ENCODE measurements at regions not wholly inside any gene's neighbourhood (a gene's known extent, or its start where the extent isn't known, plus 50 kb on each side); places are given as distances from the start of the nearest gene placed in this dataset.

DNA sequence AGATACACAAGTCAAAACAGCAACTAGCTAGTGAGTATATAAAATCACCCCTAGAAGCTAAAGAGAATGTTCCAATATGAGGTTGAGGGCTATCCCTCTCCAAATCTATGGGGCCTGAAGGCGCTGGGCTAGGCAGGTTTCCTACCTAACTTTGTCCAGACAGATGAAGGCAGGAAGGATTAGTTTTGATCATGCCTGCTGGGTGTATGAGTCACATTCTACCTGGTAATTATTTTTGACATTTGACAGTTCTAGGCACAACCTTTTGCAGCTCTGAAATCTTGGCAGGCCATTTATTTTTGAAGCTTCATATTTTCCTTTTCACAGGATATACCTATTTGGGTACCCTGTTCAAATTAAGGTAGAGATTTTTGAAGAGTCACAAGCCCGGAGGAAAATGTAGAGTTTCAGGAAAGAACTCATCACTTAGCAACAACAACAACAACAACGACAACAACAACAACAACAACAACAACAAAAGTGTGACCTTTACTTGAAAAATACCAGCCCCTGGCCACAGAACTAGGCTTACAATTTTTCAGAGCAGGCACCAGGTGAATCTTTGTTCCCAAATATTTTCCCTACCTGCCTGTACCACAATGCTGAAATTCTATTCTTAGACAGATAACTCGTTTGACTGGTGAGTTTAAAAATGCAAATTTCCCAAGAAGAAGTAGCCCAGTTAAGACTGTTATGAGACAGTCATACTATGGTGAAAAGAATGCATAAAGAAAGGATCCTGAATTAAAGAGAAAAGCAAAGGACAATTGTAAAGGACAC, 175.5 kb upstream of the TUT7 start:
- DNase-seq (ENCODE audit: low spot score), result no peak

DNA sequence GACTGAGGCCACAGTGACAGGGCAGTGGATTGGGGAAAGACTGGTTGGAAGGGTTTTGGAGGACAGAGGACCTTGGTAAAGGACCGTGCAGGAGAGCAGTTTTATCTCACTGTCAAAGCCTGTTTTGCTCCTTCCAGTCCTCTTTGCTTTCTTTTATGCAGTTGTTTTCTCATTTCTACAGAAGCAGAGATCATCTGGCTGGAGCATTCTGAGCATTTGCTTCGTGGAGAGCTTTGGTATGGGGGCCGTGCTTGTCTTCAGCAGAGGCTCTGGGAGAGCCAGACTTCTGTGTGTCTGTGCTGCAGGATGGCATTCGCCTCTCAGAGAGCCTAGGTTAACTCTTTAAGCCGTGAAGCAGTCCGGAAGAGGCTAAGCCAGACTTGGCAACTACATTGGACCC, 171.8 kb upstream of the TUT7 start:
- no peak for DNase-seq (ENCODE audit: low spot score)

DNA sequence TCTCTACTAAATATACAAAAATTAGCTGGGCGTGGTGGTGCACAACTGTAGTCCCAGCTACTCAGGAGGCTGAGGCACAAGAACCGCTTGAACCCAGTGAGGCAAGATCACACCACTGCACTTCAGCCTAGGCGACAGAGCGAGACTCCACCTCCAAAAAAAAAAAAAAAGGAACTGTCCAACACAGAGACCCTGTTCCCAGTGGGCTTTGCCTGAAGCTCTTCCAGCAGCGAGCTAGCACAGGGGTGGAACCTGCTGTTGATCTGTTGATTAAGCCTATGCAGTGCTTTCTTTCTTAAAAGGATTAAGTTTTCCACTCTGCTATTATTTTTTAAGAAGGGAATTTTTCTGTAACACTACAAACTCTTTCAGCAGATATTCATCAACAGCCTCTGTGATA, 171.0 kb upstream of the TUT7 start:
- DNase-seq (ENCODE audit: low spot score), result no peak

DNA sequence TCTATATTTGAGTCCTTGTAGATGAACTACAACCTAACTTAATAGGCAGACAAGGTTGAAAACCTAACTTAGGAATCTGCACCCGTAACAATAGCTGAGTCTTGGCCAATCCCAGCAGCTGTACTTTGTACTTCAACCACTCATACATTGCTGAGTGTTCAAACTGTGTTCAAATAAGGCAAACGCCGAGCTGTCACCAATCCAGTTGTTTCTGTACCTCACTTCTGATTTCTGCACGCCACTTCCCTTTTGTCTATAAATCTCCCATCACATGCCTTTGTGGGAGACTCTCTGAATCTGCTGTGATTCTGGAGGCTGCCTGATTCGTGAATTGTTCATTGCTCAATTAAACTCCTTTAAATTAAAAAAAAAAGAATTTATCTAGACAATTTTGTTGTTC, 167.8 kb upstream of the TUT7 start:
- DNase-seq (ENCODE audit: low spot score), result no peak

- no peak for DNase-seq (ENCODE audit: low spot score)
These were observed 167.1 kb upstream of the TUT7 start for GRCh38 chr9:86521322-86521721.

DNA sequence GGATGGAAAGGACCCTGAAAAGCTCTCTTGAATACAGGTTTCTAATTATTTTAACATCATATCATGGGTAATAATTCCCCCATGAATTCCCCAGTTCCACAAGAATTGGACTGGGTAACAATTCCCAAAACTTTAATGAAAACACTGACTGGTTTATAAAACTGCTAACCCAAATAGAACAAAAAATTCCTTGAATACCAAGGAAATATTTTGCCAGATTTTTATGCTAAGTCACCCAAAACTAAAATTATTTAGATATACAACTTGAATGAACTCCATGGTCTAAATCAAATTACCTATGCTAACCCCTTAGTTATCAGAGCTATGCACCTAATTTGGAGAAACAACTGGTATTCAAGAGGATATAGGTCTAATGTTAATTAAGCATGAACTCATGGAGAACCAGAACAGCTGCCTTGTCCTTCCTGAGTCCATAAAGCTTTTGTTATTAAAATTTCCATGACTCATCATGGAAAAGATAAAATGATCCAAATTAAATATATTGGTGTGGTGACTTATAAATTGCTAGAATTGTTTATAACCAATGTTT, 164.9 kb upstream of the TUT7 start:
- no peak for DNase-seq (ENCODE audit: low spot score)

DNA sequence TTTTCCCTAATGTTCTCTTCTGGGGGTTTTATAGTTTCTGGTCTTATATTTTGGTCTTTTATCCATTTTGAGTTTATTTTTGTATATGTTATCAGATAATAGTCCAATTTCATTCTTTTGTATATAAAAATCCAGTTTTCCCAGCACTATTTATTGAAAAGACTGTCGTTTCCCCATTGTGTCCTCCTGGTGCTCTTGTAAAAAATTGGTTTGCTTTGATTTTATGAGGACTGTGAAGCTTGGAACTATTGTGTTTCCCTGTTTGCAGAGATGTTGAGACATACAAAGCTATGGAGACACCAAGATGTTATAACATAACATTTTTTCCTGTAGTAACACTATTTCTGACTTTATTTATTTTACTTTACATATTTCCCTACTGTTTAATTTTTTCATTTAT, 163.3 kb upstream of the TUT7 start:
- DNase-seq (ENCODE audit: low spot score), result no peak

- DNase-seq (ENCODE audit: low spot score), result no peak
These were observed 162.4 kb upstream of the TUT7 start for GRCh38 chr9:86516564-86516963.

GRCh38 chr9:86515221-86515620, 161.0 kb upstream of the TUT7 start:
- DNase-seq (ENCODE audit: low spot score), result no peak

DNA sequence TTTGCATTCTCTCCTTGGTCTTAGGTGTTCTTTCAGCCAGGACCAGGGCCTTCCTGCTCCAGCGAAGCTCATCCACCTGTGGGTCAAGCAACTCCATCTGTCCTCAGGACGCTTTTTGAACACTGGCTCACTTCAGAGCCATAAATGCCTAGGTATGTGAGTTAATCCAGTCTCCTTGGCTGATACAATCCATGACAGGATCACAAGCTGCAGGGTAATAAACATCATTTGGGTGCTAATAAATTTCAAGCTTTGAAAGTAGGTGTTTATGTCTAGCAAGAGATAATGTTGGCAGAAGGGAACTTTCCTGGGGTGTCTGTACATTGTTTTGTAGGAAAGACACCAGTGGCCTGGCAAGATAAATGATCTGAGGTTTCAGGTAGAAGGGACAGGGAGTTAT, 159.2 kb upstream of the TUT7 start:
- no peak for DNase-seq (ENCODE audit: low spot score)

GRCh38 chr9:86512929-86513328, 158.7 kb upstream of the TUT7 start:
- no peak for DNase-seq (ENCODE audit: low spot score)

GRCh38 chr9:86511614-86512360, 157.6 kb upstream of the TUT7 start:
- no peak for DNase-seq (ENCODE audit: low spot score)

GRCh38 chr9:86508208-86508903, 154.1 kb upstream of the TUT7 start:
- no peak for DNase-seq (ENCODE audit: low spot score)

- DNase-seq (ENCODE audit: low spot score), result no peak
These were observed 153.0 kb upstream of the TUT7 start for GRCh38 chr9:86507212-86507630.

- DNase-seq (ENCODE audit: low spot score), result no peak
These were observed 149.7 kb upstream of the TUT7 start for GRCh38 chr9:86503942-86504341.

DNA sequence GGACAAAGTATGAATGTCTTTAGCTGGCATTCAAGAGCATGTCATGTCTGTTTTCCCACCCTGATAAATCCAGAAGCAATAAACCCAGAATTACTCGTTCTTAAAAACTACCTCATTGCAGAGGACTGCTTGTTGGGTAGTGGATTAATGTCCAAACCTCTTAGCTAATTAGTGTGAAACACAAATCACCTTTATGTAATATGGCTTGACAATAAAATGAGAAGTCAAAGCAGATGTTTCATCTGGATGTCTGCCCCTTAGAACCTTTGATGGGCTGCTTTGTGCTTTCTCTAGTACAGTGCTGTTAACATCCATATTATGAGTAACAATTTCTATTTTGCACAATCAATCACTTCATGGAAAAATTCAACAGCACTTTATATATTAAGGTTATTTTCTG, 149.1 kb upstream of the TUT7 start:
- DNase-seq (ENCODE audit: low spot score), result no peak

DNA sequence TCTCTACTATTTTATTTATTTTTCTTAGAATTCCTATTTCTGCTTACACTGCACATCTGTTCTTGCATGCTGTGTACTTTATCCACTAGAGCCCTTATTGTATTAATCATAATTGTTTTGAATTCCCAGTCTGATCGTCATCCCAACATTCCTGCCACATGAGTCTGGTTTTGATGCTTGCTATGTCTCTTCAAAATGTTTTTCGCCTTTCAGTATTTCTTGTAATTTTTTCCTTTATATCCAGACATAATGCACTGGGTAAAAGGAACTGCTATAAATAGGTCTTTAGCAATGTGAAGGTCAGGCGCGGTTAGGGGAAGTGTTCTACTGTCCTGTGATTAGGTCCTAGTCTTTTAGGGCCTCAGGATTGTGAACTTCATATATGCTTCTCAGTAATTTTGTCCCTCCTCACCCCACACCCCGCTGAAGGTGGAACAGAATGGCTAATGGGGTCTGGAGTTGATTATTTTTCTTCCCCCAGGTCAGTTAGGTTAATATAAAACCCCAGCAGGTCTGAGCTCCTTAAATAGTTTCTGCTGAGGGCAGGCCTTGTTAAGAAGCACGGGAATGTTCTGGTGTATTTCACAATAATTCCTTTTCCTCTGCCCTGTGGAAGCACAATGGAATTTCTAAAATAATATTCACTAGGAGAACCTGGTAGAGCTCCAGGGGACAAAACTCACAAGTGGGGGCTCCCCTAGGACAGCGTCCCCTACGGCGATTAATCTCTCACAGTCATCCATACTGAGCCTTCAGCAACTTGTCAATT, 146.6 kb upstream of the TUT7 start:
- no peak for DNase-seq (ENCODE audit: low spot score)

DNA sequence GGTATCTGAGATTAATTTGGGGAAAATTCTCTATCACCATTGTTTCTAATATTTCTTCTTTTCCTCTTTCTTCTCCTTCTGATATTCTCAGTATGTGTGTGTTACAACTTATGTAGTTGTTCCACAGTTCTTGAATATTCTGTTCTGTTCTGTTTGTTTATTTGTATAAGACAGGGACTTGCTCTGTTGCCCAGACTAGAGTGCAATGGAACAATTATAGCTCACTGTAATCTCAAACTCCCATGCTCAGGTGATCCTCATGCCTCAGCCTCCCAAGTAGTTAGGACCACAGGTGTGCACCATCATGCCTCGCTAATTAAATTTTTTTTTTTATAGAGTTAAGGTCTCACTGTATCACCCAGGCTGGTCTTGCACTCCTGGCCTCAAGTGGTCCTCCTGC, 145.8 kb upstream of the TUT7 start:
- no peak for DNase-seq (ENCODE audit: low spot score)

- no peak for DNase-seq (ENCODE audit: low spot score)
These were observed 140.5 kb upstream of the TUT7 start for GRCh38 chr9:86494644-86495111.

- DNase-seq (ENCODE audit: low spot score), result no peak
These were observed 137.5 kb upstream of the TUT7 start for GRCh38 chr9:86491468-86492266.

DNA sequence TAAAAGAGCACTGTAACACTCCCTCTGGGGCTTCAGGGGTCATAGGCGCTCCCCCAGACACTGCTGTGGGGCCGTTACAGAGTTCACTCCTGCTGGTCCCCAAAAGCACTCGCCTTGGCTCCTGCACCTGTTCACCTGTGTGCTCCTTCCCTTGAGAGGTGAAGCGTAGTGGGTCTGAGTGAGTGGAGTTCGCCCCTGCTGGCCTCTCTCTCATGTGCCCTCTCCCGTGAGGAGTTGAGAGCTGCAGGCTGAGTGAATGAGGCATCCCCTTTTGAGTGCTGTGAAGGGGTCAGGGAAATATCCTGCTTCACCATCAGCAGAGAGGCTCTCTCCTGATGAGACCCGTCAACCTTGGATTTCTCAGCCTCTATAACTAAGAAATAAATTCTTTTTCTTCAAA, 134.6 kb upstream of the TUT7 start:
- DNase-seq (ENCODE audit: low spot score), result no peak
